HG02884 (cell line): ENCODE measurements at regions not wholly inside any gene's neighbourhood (a gene's known extent, or its start where the extent isn't known, plus 50 kb on each side); places are given as distances from the start of the nearest gene placed in this dataset.
"Not testable (repeated sequence)": the region's sequence is repeated elsewhere in the genome, so short reads cannot be mapped to it uniquely, and the experiment has no call there.

ENCODE experiments used
- ATAC-seq: cut with Tn5 transposase; IDR thresholded peaks from one replicate; pipeline ENCODE4 v1.9.1; 2021; ENCODE audit warnings: mild to moderate bottlenecking, moderate library complexity; ENCODE audit not compliant: unreplicated experiment

GRCh38 chr5:26563979-26564378 is 474.4 kb downstream of the CDH9 start:
- no peak for ATAC-seq

- no peak for ATAC-seq
Measured at GRCh38 chr5:26553079-26553478, 485.3 kb downstream of the CDH9 start.

DNA sequence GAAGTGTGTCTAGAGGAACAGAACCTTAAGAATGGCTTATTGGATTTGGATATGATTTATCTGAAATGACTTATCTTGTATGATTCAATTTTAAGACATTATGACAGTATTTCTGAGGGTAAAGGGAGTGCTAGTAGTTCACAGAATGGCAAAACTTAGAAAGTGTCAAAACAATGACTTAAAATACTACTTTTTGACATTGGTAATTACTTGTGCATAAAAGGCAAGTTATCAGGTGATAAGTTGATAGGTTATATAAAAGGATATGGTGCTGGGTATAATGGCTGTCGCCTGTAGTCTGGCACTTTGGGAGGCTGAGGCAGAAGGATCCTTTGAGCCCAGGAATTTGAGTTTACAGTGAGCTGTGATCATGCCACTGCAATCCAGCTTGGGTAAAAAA is 494.4 kb downstream of the CDH9 start:
- ATAC-seq = no peak

DNA sequence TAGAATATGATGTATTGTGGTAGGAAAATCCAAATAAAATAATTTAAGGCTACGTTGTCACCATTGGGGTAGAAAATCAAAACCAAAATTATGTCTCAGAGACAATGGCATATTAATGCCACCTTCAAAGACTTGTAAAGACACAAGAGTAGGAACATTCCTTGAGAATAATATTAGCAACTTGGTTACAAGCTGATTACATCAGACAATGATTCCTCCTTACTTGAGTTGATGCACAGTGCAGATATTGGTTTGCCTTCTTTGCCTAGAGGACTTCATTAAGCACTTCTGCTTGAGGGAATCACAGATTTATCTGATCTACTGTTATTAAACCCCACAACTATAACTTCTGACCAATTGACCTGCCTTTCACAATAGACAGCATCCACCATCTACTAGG is 500.2 kb downstream of the CDH9 start:
- ATAC-seq = no peak

DNA sequence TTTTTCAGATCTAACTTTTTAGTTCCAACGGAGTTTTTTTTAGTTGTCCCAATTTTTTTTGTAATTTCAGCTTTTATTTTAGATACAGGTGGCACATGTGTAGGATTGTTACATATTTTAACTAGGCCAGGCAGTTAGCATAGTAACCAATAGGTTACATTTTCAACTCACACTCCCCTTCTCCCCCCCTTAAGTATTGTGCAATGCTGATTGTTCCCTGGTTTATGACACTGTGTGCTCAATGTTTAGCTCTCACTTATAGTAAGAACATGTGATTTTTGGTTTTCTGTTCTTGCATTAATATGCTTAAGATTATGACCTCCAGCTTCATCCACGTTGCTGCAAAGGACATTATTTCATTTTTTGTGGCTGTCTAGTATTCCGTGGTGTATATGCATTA is 503.2 kb downstream of the CDH9 start:
- no peak for ATAC-seq

- ATAC-seq = no peak
Measured at GRCh38 chr5:26530305-26530704, 508.1 kb downstream of the CDH9 start.

DNA sequence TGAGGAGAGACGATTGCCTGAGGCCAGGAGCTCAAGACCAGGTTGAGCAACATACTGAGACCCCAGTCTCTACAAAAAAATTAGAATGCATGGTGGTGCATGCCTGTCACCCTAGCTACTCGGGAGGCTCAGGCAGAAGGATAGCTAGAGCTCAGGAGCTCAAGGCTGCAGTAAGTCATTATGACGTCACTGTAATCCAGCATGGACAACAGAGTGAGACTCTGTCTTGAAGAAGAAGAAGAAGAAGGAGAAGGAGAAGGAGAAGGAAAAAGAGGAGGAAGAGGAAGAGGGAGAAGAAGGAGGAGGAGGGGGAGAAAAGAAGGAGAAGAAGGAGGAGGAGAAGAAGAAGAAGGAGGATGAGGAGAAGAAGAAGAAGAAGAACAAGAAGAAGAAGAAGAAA is 519.1 kb downstream of the CDH9 start:
- ATAC-seq = no peak

DNA sequence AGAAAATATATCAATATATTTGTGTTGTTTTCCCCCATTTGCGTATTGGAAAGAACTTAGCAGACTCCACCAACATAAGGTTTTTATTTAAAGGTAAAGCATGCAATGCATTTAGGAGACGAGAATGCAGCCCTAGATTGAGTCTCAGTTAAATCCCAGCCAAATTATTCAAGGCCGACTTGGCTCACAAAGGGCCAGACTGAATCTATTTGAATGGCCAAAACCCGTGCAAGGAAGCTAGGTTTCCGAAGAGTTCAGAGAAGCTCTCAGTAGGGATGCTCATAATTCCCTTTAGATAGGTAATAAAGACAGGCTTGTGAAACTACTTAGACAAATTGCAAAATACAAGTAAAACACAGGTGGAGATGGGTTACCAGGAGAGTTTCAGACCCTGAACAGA is 520.3 kb downstream of the CDH9 start:
- ATAC-seq = no peak

DNA sequence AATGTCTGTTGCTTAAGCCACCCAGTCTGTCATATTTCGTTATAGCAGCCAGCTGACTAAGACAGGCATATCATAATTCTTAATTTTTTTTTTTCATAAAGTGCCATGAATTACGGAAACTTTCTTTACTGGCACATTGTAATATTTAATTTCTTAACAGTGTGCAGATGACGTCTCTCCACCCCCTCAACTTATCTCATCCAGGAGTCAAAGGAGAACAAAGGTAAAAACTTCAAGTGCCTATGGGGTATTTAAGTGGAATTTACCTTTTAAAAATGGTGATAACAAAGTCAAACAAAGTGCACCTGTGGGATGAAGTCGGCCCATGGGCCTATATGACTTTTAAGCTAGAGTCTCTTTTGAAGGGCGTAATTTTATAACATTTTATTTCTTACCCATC is 539.4 kb downstream of the CDH9 start:
- ATAC-seq = no peak

DNA sequence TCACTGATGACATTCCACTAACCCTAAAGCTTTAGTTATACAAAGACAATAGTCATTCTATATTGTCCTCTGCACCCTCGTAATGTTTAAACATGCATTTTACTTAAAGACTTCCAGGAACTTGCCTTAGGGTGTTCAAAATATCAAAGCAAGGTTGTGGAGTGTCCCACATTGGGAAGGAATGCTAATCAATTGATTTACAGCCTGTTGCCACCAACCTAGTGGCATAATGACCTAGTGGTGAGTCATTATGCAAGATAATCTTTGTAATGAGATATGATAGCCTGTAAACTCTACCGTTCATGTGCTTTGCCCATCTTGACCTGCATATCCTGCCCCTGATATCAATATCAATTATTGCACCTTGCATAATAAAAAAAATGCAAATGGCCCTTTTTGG is 542.9 kb downstream of the CDH9 start:
- ATAC-seq = no peak

- ATAC-seq = no peak
Measured at GRCh38 chr5:26492906-26493459, 545.4 kb downstream of the CDH9 start.

- ATAC-seq = no peak
Measured at GRCh38 chr5:26487553-26487952, 550.8 kb downstream of the CDH9 start.

- no peak for ATAC-seq
Measured at GRCh38 chr5:26486631-26487030, 551.8 kb downstream of the CDH9 start.

GRCh38 chr5:26485146-26485860 is 553.1 kb downstream of the CDH9 start:
- not testable (repeated sequence) for ATAC-seq

GRCh38 chr5:26482810-26483375 is 555.5 kb downstream of the CDH9 start:
- ATAC-seq = no peak

- ATAC-seq = no peak
Measured at GRCh38 chr5:26482076-26482809, 556.1 kb downstream of the CDH9 start.

DNA sequence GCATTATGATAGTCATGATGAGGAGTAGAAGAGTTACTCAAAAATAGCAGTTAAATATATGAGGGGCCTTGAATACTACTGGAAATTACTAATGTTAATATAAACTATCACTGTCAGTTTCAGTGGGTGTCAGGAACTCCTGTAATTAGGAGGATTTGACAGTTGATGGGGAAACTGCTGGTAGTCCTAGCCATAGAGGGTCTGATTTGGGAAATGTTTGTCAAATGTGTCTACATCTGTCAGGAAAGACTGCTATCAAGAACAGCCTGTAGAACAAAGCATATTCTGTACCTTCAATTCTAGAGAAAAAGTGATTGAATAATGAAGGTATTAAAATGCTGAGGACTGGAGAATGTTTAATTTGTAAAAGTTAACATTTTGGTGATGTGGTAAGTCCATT is 567.9 kb downstream of the CDH9 start:
- no peak for ATAC-seq

DNA sequence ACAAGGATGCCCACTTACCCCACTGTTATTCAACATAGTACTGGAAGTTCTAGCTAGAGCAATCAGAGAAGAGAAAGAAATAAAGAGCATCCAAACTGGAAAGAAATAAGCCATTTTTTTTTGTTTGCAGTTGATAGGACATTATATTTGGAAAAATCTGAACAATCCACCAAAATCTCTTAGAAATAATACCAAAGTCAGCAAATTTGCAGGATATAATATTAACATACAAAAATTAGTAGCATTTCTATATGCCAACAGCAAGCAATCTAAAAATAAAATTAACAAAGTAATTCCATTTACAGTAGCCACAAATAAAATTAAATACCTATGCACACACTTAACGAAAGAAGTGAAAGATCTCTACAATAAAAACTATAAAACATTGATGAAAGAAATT is 599.3 kb downstream of the CDH9 start:
- ATAC-seq = no peak

DNA sequence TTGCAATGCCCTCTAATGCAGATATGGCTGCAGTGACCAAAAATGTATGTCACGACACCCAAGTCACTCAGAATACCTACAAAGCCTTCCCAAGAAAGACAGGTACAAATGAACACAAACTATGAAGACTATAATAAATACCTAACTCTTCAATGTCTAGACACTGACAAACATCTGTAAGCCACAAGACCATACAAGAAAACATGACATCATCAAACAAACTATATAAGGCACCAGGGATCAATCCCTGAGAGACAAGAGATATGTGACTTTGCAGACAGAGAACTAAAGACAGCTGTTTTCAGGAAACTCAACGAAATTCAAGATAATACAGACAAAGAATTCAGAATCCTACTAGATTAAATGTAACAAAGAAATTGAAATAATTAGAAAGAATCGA is 603.7 kb downstream of the CDH9 start:
- no peak for ATAC-seq

DNA sequence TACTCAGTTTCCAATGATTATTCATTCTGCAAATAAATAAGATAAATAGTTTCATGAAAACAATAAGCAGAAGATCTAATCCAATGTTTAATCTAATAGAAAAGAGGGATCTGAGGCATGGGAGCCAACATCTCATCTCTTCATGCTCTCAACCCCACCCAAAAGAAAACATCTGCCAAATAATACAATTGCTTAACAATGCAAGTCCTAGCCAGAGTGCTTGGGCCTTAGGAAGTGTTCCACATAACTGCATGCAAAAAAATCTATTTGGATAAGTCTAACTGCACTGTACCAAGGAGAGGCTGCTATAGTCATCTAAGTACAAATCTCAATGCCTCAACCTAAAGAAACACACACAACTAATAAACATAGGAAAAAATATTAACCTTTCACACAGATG is 606.0 kb downstream of the CDH9 start:
- ATAC-seq = no peak

DNA sequence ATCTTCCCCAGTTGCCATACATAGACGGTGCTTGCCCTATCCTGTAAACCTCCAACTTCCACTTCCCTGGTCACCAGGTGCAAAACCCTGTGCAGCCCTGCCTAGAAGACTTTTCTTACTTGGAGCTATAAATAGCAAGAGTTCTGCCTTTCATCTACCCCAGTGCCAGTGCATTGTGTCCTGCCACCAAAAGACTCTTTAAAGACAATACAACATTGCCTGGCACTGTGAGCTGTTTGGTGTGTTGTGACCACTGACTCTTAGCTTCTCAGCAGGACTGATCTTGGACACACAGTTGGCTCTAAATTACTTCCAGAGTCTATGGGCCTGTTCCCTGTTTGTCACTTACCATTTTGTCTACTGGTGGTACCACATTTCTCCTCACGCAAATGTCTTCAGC is 608.1 kb downstream of the CDH9 start:
- no peak for ATAC-seq

- no peak for ATAC-seq
Measured at GRCh38 chr5:26427281-26427680, 611.1 kb downstream of the CDH9 start.
